HG03442 (cell line): ENCODE measurements at regions not wholly inside any gene's neighbourhood (a gene's known extent, or its start where the extent isn't known, plus 50 kb on each side); places are given as distances from the start of the nearest gene placed in this dataset.

Source experiments
- ATAC-seq: cut with Tn5 transposase; IDR thresholded peaks from one replicate; pipeline ENCODE4 v1.9.1; 2021; ENCODE audit warnings: mild to moderate bottlenecking, moderate library complexity; ENCODE audit not compliant: unreplicated experiment

- ATAC-seq: no peak
Measured at GRCh38 chr5:91712718-91713117, 329.6 kb upstream of the ARRDC3 start.

GRCh38 chr5:91707521-91707841 is 324.4 kb upstream of the ARRDC3 start:
- no peak for ATAC-seq

GRCh38 chr5:91706785-91707520 is 323.8 kb upstream of the ARRDC3 start:
- no peak for ATAC-seq

GRCh38 chr5:91703128-91703527 is 320.0 kb upstream of the ARRDC3 start:
- ATAC-seq: no peak

GRCh38 chr5:91699429-91699828 is 316.3 kb upstream of the ARRDC3 start:
- ATAC-seq: no peak

- no peak for ATAC-seq
Measured at GRCh38 chr5:91691592-91691991, 308.5 kb upstream of the ARRDC3 start.

GRCh38 chr5:91690921-91691320 is 307.8 kb upstream of the ARRDC3 start:
- ATAC-seq: no peak

- ATAC-seq: no peak
Measured at GRCh38 chr5:91687430-91687829, 304.3 kb upstream of the ARRDC3 start.

GRCh38 chr5:91684625-91685024 is 301.5 kb upstream of the ARRDC3 start:
- no peak for ATAC-seq

GRCh38 chr5:91670563-91670962 is 287.4 kb upstream of the ARRDC3 start:
- no peak for ATAC-seq

GRCh38 chr5:91670122-91670521 is 287.0 kb upstream of the ARRDC3 start:
- ATAC-seq: no peak

GRCh38 chr5:91668261-91668660 is 285.1 kb upstream of the ARRDC3 start:
- no peak for ATAC-seq

- no peak for ATAC-seq
Measured at GRCh38 chr5:91652678-91653077, 269.6 kb upstream of the ARRDC3 start.

- ATAC-seq: no peak
Measured at GRCh38 chr5:91651704-91652103, 268.6 kb upstream of the ARRDC3 start.

- ATAC-seq: no peak
Measured at GRCh38 chr5:91645347-91645746, 262.2 kb upstream of the ARRDC3 start.

- ATAC-seq: no peak
Measured at GRCh38 chr5:91643797-91644196, 260.7 kb upstream of the ARRDC3 start.

- ATAC-seq: no peak
Measured at GRCh38 chr5:91642581-91642980, 259.5 kb upstream of the ARRDC3 start.

GRCh38 chr5:91641730-91642350 is 258.7 kb upstream of the ARRDC3 start:
- peak; percentile 55 for ATAC-seq

- ATAC-seq: no peak
Measured at GRCh38 chr5:91639744-91640143, 256.6 kb upstream of the ARRDC3 start.

GRCh38 chr5:91638010-91638409 is 254.9 kb upstream of the ARRDC3 start:
- ATAC-seq: no peak

GRCh38 chr5:91635950-91636734 is 253.0 kb upstream of the ARRDC3 start:
- no peak for ATAC-seq

GRCh38 chr5:91632871-91633270 is 249.8 kb upstream of the ARRDC3 start:
- ATAC-seq: no peak
